Esophagus mucosa (tissue), 1 donor: ENCODE measurements at regions not wholly inside any gene's neighbourhood (a gene's known extent, or its start where the extent isn't known, plus 50 kb on each side); places are given as distances from the start of the nearest gene placed in this dataset.
"Not testable (repeated sequence)": the region's sequence is repeated elsewhere in the genome, so short reads cannot be mapped to it uniquely, and the experiment has no call there.

Experiments
- ATAC-seq: fragments of 200-7000 bp; cut with Tn5 transposase; one replicate; pipeline ENCODE4 v1.9.1; 2020
- donor health status: DM: yes; HTN: yes; CAD: no.

GRCh38 chr2:7866825-7867224 is 815.0 kb upstream of the ID2 start:
- no peak for ATAC-seq

- no peak for ATAC-seq
Measured at GRCh38 chr2:7867867-7868266, 814.0 kb upstream of the ID2 start.

- no peak for ATAC-seq
Measured at GRCh38 chr2:7868836-7869235, 813.0 kb upstream of the ID2 start.

GRCh38 chr2:7876445-7876844 is 805.4 kb upstream of the ID2 start:
- ATAC-seq: not testable (repeated sequence)

- not testable (repeated sequence) for ATAC-seq
Measured at GRCh38 chr2:7878266-7878665, 803.6 kb upstream of the ID2 start.

- ATAC-seq: no peak
Measured at GRCh38 chr2:7878786-7879482, 802.9 kb upstream of the ID2 start.

- ATAC-seq: no peak
Measured at GRCh38 chr2:7879483-7879835, 802.4 kb upstream of the ID2 start.

- no peak for ATAC-seq
Measured at GRCh38 chr2:7880126-7880525, 801.7 kb upstream of the ID2 start.

- no peak for ATAC-seq
Measured at GRCh38 chr2:7880566-7880965, 801.3 kb upstream of the ID2 start.

GRCh38 chr2:7881063-7881462 is 800.8 kb upstream of the ID2 start:
- no peak for ATAC-seq

- ATAC-seq: no peak
Measured at GRCh38 chr2:7881466-7881865, 800.4 kb upstream of the ID2 start.

- ATAC-seq: no peak
Measured at GRCh38 chr2:7882296-7882695, 799.6 kb upstream of the ID2 start.

GRCh38 chr2:7884338-7884737 is 797.5 kb upstream of the ID2 start:
- ATAC-seq: no peak

GRCh38 chr2:7886666-7887065 is 795.2 kb upstream of the ID2 start:
- ATAC-seq: no peak

GRCh38 chr2:7887441-7887840 is 794.4 kb upstream of the ID2 start:
- ATAC-seq: no peak

- no peak for ATAC-seq
Measured at GRCh38 chr2:7888876-7889275, 793.0 kb upstream of the ID2 start.

- no peak for ATAC-seq
Measured at GRCh38 chr2:7891312-7891711, 790.5 kb upstream of the ID2 start.

- ATAC-seq: no peak
Measured at GRCh38 chr2:7895289-7895688, 786.6 kb upstream of the ID2 start.

- ATAC-seq: no peak
Measured at GRCh38 chr2:7896940-7897487, 784.8 kb upstream of the ID2 start.

GRCh38 chr2:7899241-7899640 is 782.6 kb upstream of the ID2 start:
- no peak for ATAC-seq

GRCh38 chr2:7899923-7900322 is 781.9 kb upstream of the ID2 start:
- no peak for ATAC-seq

GRCh38 chr2:7900593-7900992 is 781.3 kb upstream of the ID2 start:
- no peak for ATAC-seq

GRCh38 chr2:7902251-7902765 is 779.5 kb upstream of the ID2 start:
- ATAC-seq: no peak

- no peak for ATAC-seq
Measured at GRCh38 chr2:7904319-7904718, 777.5 kb upstream of the ID2 start.

GRCh38 chr2:7905756-7906155 is 776.1 kb upstream of the ID2 start:
- no peak for ATAC-seq
